AG04450 (cell line): ENCODE measurements at regions not wholly inside any gene's neighbourhood (a gene's known extent, or its start where the extent isn't known, plus 50 kb on each side); places are given as distances from the start of the nearest gene placed in this dataset.

Source experiments
- CTCF ChIA-PET: fragments of 300-600, 350-600 bp; formaldehyde crosslinking; extraction: SDS; loops from one replicate; lab custom pipeline; 2022; ENCODE audit warnings: antibody characterized with exemption, inconsistent platforms; lab: Charles Lee
- POLR2A ChIA-PET: fragments of 350-600 bp; formaldehyde crosslinking; extraction: SDS; loops from one replicate; lab custom pipeline; 2021; ENCODE audit warnings: antibody characterized with exemption, inconsistent platforms; lab: Yijun Ruan, JAX
- DNase-seq: peaks from one replicate; pipeline ENCODE4 v3.0.0-alpha.2; 2011; ENCODE audit warnings: low read depth, low spot score
- H3K27ac ChIP-seq: one replicate; pipeline ENCODE4 v1.5.1; 2012; ENCODE audit warnings: low read depth, low read length, control low read depth
- H3K27me3 ChIP-seq: one replicate; pipeline ENCODE4 v1.6.0; 2012; ENCODE audit warnings: low read length; ENCODE audit not compliant: control insufficient read depth, insufficient read depth
- H3K4me3 ChIP-seq: 2 replicates; pipeline ENCODE4 v1.5.1; 2011; ENCODE audit warnings: mild to moderate bottlenecking, low read depth, low read length, control low read depth
- H3K9me3 ChIP-seq: 2 replicates; pipeline ENCODE4 v1.5.1; 2012; ENCODE audit warnings: low read length; ENCODE audit not compliant: control insufficient read depth, insufficient read depth
- TF ChIP-seq, protein P1 (sequence below): IDR thresholded peaks from 2 replicates; pipeline ENCODE4 v1.5.1; 2011; ENCODE audit warnings: low read depth, low read length, control low read depth, inconsistent platforms

DNA sequence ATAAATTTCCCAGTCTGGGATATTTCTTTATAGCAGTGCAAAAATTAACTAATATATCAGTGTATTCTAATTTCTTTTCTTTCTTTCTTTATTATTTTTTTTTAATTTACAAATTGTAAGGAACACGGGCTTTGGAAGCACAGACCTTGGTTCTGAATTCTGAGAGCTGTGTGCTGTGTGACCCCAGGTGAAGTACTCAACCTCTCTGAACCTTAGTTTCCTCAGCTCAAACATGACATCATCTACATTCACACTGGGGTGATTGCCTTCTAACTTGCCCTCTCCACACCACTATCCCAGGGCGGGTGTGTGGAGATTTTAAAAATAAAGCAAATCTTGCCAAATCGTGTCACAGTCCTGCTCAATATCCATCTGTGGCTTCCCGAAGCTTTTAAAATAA is 282.8 kb downstream of the C12orf75 start:
- Histone ChIP-seq H3K9me3 (no peaks in the 10 kb centered on the region), H3K27me3 (no peaks in the 10 kb centered on the region), H3K4me3 (no peak overlapping the region), H3K27ac (no peak overlapping the region)
- POLR2A ChIA-PET: no interaction called here
- TF ChIP-seq, protein P1, sequence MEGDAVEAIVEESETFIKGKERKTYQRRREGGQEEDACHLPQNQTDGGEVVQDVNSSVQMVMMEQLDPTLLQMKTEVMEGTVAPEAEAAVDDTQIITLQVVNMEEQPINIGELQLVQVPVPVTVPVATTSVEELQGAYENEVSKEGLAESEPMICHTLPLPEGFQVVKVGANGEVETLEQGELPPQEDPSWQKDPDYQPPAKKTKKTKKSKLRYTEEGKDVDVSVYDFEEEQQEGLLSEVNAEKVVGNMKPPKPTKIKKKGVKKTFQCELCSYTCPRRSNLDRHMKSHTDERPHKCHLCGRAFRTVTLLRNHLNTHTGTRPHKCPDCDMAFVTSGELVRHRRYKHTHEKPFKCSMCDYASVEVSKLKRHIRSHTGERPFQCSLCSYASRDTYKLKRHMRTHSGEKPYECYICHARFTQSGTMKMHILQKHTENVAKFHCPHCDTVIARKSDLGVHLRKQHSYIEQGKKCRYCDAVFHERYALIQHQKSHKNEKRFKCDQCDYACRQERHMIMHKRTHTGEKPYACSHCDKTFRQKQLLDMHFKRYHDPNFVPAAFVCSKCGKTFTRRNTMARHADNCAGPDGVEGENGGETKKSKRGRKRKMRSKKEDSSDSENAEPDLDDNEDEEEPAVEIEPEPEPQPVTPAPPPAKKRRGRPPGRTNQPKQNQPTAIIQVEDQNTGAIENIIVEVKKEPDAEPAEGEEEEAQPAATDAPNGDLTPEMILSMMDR: no peak
- no peak for DNase-seq
- CTCF ChIA-PET: no interaction called here

DNA sequence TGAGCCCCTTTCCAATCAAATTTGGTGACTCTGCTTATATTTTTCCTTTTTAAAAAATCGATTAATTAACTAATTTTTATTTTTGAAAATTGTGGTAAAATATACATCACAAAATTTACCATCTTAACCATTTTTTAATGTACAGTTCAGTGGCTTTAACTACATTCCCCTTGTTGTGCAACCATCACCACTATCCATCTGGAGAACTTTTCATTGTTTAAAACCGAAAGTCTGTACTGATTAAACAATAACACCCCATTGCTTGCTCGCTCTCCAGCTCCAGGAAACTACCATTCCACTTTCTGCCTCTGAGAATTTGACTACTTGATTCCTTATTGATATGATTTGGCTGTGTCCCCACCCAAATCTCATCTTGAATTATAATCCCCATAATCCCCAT is 283.4 kb downstream of the C12orf75 start:
- TF ChIP-seq, protein P1: no peak
- CTCF ChIA-PET: no interaction called here
- no peak for DNase-seq
- Histone ChIP-seq H3K4me3 (no peak overlapping the region), H3K27ac (no peak overlapping the region), H3K27me3 (no peaks in the 10 kb centered on the region), H3K9me3 (no peaks in the 10 kb centered on the region)
- POLR2A ChIA-PET: no interaction called here

DNA sequence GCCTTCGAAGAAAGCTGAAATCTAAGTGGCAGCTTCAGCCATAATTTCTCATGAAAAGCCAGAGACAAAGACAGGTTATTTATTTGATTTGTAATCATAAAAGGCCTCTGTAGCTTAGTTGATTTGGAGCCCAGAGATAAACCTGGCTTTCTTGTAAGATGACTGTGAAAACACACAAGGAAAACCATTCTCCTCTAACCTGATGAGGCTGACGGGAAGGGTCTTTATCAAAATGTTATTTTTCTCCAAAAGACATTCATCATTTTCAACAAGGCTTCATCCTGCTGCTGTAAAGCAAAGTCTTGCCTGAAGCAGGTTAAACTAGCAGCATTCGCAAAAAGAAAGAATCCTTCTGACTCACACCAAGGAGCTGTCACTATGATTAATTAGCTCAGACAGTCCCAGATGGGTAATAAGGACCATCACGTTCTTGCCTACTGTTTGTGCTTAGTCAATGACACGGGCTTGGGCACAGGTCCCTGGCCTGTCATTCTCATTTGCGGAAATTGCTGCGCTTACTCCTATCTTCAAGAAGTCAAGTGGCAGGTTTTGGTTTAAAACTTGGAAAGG is 286.6 kb downstream of the C12orf75 start:
- no peaks in the 10 kb centered on the region for H3K9me3 ChIP-seq
- CTCF ChIA-PET: no interaction called here
- H3K27ac ChIP-seq: no peak overlapping the region
- no peaks in the 10 kb centered on the region for H3K27me3 ChIP-seq
- TF ChIP-seq, protein P1: no peak
- DNase-seq: no peak
- H3K4me3 ChIP-seq: no peak overlapping the region
- POLR2A ChIA-PET: no interaction called here

DNA sequence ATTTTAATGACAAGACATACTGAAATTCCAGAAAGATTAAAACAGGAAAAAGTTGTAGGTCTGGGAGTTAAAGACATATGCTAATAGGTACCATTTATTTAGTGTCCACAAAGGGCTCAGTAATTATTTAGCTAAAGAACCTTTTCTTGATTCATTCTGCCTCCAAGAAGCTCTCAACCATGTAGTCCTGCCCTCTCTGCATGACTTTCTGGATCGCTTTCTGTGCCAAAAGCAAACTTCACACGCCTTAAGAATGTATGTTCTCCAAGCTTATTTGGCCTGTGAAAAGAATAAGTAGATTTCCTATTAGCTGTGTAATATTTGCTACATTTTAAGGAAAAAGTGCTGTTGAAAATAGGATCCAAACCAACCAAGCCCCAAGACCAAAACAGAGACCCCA is 291.7 kb downstream of the C12orf75 start:
- CTCF ChIA-PET: no interaction called here
- no peak for DNase-seq
- H3K9me3 ChIP-seq: no peaks in the 10 kb centered on the region
- POLR2A ChIA-PET: no interaction called here
- H3K27ac ChIP-seq: no peak overlapping the region
- TF ChIP-seq, protein P1: no peak
- no peaks in the 10 kb centered on the region for H3K27me3 ChIP-seq
- H3K4me3 ChIP-seq: no peak overlapping the region

DNA sequence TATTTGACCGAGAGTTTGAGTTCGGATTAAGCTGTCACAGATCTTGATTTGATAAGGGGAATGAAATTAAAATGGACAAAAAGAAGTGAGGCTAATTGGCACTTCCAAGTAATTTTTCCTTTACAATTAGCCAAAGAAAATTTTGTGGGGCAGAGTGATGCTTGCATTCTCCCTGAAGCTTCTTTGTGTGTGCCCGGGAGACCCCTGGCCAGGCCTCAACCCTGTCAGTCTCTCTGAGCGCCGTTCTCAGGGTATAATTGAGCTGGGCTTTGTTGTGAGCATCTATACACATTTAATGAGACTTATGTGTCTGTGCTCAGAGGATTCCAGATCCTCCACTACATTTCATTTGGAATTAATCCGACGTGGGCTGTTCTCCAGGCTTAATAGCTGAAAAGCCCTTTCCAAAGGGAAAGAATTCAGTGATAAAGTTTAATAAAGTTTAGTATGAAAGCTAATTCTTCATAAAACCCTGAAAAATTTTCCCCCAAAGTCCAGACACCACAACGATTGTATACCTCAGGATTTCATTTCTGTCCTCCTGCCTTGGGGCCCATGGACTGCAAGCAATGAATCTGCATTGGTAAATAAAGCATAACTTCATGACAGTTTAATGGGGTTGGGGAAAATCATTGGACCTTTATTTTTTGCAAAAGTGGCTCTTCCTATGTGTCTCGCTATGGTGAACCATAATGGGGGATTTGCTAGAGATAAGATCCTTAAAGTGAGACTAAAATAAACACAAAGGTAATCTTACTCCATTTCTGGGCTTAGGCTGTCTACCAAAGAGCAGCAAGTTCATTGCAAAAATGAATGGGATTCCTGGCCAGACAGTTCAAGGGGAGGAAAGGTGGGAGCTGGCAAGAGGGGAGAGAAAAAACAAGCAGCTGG is 292.6 kb downstream of the C12orf75 start:
- ChIA-PET POLR2A (no interaction called here), CTCF (no interaction called here)
- Histone ChIP-seq H3K27ac (no peak overlapping the region), H3K9me3 (no peaks in the 10 kb centered on the region), H3K27me3 (no peaks in the 10 kb centered on the region), H3K4me3 (no peak overlapping the region)
- no peak for DNase-seq
- TF ChIP-seq, protein P1: no peak
